Natural killer cell (primary cell): ENCODE measurements at regions not wholly inside any gene's neighbourhood (a gene's known extent, or its start where the extent isn't known, plus 50 kb on each side); places are given as distances from the start of the nearest gene placed in this dataset.

Experiments
- ATAC-seq, 3 donors: fragments of 150-1000 bp in 2 of 3; fragments of 200-7000 bp in 1 of 3; cut with Tn5 transposase; 1 replicate in 1 of 3; 2 replicates in 2 of 3; pipeline ENCODE4 v1.10.0; 2021; ENCODE audit warnings: mild to moderate bottlenecking in 2 of 3, moderate library complexity in 2 of 3
- DNase-seq, 2 donors: peaks; one replicate each; pipeline versions ENCODE4 v3.0.0 to v3.0.0-alpha.2; 2013 to 2021; ENCODE audit warnings: mixed read lengths in 1 of 2
- H3K27ac ChIP-seq: one replicate; pipeline ENCODE4 v1.5.1; 2013; ENCODE audit warnings: mild to moderate bottlenecking, low read length
- H3K27me3 ChIP-seq: one replicate; pipeline ENCODE4 v1.6.1; 2013; ENCODE audit warnings: low read length; ENCODE audit not compliant: control insufficient read depth, insufficient read depth
- H3K36me3 ChIP-seq: one replicate; pipeline ENCODE4 v1.6.1; 2013; ENCODE audit warnings: low read length; ENCODE audit not compliant: control insufficient read depth, insufficient read depth
- H3K4me1 ChIP-seq: one replicate; pipeline ENCODE4 v1.6.1; 2013; ENCODE audit warnings: low read length; ENCODE audit not compliant: control insufficient read depth, insufficient read depth
- H3K4me3 ChIP-seq: one replicate; pipeline ENCODE4 v1.5.1; 2013; ENCODE audit warnings: low read length
- H3K9me3 ChIP-seq: one replicate; pipeline ENCODE4 v1.6.1; 2013; ENCODE audit warnings: low read length; ENCODE audit not compliant: control insufficient read depth, insufficient read depth
- H3K27ac Mint-ChIP-seq, 2 donors: one replicate each; pipeline ENCODE4 v1.8.0; 2022; ENCODE audit warnings: mild to moderate bottlenecking in 2 of 2, mixed read lengths in 2 of 2, moderate library complexity in 1 of 2
- H3K27me3 Mint-ChIP-seq, 2 donors: one replicate each; pipeline ENCODE4 v1.8.0; 2022; ENCODE audit warnings: low read depth in 2 of 2, mixed read lengths in 2 of 2
- H3K36me3 Mint-ChIP-seq: one replicate; pipeline ENCODE4 v1.8.0; 2022; ENCODE audit warnings: mixed read lengths
- H3K4me1 Mint-ChIP-seq, 2 donors: one replicate each; pipeline ENCODE4 v1.8.0; 2022; ENCODE audit warnings: mixed read lengths in 2 of 2
- H3K4me3 Mint-ChIP-seq: one replicate; pipeline ENCODE4 v1.8.0; 2022; ENCODE audit warnings: mild to moderate bottlenecking, moderate library complexity, mixed read lengths
- H3K9me3 Mint-ChIP-seq, 2 donors: one replicate each; pipeline ENCODE4 v1.8.0; 2022; ENCODE audit warnings: mixed read lengths in 2 of 2
- WGBS: methylation state at CpG from one replicate; pipeline ENCODE4 v1.1.7; 2013; ENCODE audit warnings: missing lambda C conversion rate; ENCODE audit not compliant: insufficient coverage; 5-methylcytosine and 5-hydroxymethylcytosine counted together
- intact Hi-C: fragments of 100-400 bp; cut with micrococcal nuclease; formaldehyde crosslinking; loops from one replicate; pipeline ENCODE4 v1.14.2; 2022
- TF ChIP-seq, protein P1 (sequence below): fragments of 200-600 bp; IDR thresholded peaks from one replicate; pipeline ENCODE4 v1.8.0; 2022; ENCODE audit warnings: antibody characterized with exemption

DNA sequence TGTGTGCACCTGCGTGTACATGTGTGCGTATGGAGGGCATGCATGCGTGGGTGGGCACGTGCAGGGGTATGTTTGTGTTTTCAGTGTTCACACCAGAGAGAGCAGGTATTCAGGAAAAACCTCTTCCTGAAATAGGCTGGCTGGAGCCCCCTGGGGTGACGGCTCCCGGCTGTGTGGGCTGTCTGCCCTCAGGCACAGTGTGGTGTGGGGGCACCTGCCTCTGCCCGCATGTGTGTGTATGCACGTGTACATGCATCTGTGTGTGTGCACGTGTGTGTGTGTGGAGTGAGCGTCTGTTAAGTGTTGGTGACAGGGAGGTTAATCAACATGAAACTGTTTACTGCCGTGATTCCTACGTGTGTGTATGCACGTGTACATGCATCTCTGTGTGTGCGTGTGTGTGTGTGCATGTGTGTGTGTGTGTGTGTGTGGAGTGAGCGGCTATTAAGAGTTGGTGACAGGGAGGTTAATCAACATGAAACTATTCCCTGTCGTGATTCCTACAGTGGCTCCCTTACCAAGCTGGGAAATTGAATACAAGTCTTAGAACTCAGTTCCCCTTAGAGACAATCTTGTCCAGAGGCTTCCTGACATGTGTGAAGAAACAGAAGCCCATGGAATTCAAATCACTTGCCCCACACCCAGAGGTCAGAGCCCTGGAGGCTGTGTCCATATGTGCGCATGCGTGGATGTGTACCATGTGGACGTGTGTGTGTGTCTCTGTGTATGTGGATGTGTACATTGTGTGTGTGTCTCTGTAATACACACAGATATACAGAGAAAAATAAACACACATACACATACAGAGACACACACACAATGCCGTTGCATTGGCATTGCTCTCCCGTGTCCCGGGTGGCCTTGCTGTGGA, 372.4 kb upstream of the IRX4 start:
- 90% methylated on average over 19 of the region's 22 CpGs for WGBS
- ATAC-seq, result no peak

DNA sequence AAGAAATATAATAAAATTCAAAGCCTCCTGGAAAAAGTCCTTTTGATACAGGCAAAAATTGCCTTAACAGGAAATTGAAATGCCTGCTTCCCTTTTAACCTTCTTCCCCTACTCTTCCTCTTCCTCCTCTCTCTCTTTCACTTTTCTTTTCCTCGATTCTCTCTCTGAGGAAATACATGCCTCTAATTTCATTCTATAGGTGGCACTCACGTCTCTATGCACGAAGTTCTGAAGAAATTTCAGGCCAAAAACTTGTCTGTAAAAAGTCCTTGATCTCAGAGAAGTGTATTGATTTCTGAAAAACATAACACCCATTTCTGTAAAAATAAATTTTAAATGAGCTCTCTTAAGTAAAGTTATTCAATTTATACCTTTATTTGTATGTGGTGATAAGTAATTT, 371.7 kb upstream of the IRX4 start:
- intact Hi-C loops, result no loop called here

More for the DNA sequence above, 372.4 kb upstream of the IRX4 start:
- Mint-ChIP-seq H3K27ac (no peak overlapping the region), H3K9me3 (no peaks in the 10 kb centered on the region), H3K4me1 (no peaks in the 10 kb centered on the region), H3K36me3 (no peaks in the 10 kb centered on the region), H3K4me3 (no peak overlapping the region), H3K27me3 (peaks cover 0 to 4% of the 10 kb centered on the region in 2 donors)
- intact Hi-C loops, result no loop called here
- no peaks in the 10 kb centered on the region for H3K4me1 ChIP-seq
- H3K4me3 ChIP-seq, result no peak overlapping the region
- no peaks in the 10 kb centered on the region for H3K36me3 ChIP-seq
- no peaks in the 10 kb centered on the region for H3K27me3 ChIP-seq
- H3K9me3 ChIP-seq, result no peaks in the 10 kb centered on the region
- TF ChIP-seq, protein P1, sequence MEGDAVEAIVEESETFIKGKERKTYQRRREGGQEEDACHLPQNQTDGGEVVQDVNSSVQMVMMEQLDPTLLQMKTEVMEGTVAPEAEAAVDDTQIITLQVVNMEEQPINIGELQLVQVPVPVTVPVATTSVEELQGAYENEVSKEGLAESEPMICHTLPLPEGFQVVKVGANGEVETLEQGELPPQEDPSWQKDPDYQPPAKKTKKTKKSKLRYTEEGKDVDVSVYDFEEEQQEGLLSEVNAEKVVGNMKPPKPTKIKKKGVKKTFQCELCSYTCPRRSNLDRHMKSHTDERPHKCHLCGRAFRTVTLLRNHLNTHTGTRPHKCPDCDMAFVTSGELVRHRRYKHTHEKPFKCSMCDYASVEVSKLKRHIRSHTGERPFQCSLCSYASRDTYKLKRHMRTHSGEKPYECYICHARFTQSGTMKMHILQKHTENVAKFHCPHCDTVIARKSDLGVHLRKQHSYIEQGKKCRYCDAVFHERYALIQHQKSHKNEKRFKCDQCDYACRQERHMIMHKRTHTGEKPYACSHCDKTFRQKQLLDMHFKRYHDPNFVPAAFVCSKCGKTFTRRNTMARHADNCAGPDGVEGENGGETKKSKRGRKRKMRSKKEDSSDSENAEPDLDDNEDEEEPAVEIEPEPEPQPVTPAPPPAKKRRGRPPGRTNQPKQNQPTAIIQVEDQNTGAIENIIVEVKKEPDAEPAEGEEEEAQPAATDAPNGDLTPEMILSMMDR, result no peak
- no peak for DNase-seq
- no peak overlapping the region for H3K27ac ChIP-seq

DNA sequence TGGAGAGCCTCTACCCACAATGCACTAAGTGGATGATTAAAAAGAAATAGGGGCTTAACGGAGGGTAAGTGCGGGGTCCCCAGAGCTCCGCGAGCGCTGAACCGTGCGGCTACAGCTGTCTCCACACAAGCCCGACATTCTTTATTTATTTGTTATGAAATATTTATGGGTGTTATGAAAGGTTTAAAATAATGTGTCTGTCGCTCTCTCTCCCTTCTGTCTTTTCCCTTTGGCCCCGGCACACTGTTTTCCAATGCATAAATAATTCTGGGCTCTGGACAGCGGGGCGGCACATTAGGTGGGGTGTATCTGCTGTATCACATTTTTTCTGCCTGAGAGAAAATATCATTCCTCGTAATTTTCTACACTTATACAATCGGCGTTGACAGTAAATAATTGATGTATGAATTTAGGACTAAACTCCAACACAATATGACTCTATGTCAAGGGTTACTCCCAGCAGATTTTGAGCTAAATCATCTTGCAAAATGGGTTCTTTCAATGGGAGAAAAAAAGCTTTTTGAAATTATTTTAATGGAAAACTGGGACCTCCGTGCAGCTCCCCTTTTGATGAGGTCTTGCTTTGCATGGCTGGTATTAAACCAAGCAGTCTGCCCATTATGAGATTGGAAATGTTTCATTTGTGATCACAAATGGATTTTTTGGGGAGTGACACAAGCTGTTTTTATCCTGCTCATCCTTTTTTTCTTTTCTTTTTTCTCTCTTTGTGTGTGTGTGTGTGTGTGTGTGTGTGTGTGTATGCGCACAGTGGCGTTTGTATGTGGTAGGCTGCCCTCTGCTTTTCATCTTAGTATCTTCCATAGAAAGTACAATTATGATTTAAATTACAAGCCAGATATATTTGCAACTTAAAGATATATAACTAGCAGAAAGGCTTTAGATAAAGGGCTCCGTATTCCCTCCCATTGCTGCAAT, 370.6 kb upstream of the IRX4 start:
- DNase-seq (no peak), ATAC-seq (no peak)
- H3K27me3 ChIP-seq, result no peaks in the 10 kb centered on the region
- H3K4me3 Mint-ChIP-seq, result no peak overlapping the region
- no peak overlapping the region for H3K4me3 ChIP-seq
- H3K4me1 ChIP-seq, result no peaks in the 10 kb centered on the region
- no peaks in the 10 kb centered on the region for H3K36me3 Mint-ChIP-seq
- H3K36me3 ChIP-seq, result no peaks in the 10 kb centered on the region
- 94% methylated on average over 9 of the region's 19 CpGs for WGBS
- intact Hi-C loops, result no loop called here
- H3K4me1 Mint-ChIP-seq, result no peaks in the 10 kb centered on the region
- TF ChIP-seq, protein P1, result no peak
- no peak overlapping the region for H3K27ac Mint-ChIP-seq
- peaks cover 0 to 4% of the 10 kb centered on the region in 2 donors for H3K27me3 Mint-ChIP-seq
- H3K9me3 Mint-ChIP-seq, result no peaks in the 10 kb centered on the region
- no peaks in the 10 kb centered on the region for H3K9me3 ChIP-seq
- H3K27ac ChIP-seq, result no peak overlapping the region

More for the DNA sequence above, 371.7 kb upstream of the IRX4 start:
- H3K27ac ChIP-seq, result no peak overlapping the region
- Mint-ChIP-seq H3K9me3 (no peaks in the 10 kb centered on the region), H3K27ac (no peak overlapping the region), H3K4me1 (no peaks in the 10 kb centered on the region), H3K27me3 (peaks cover 0 to 4% of the 10 kb centered on the region in 2 donors), H3K4me3 (no peak overlapping the region), H3K36me3 (no peaks in the 10 kb centered on the region)
- TF ChIP-seq, protein P1, result no peak
- WGBS, result 49% methylated on average over 3 of the region's 3 CpGs
- ATAC-seq, result no peak
- H3K4me1 ChIP-seq, result no peaks in the 10 kb centered on the region
- no peaks in the 10 kb centered on the region for H3K27me3 ChIP-seq
- no peaks in the 10 kb centered on the region for H3K36me3 ChIP-seq
- H3K9me3 ChIP-seq, result no peaks in the 10 kb centered on the region
- no peak overlapping the region for H3K4me3 ChIP-seq
- DNase-seq, result no peak
